Hematopoietic multipotent progenitor cell treated with erythropoietin and hydrocortisone succinate and interleukin-3 and kit ligand, for 4 days (in vitro differentiated cells): ENCODE measurements at regions not wholly inside any gene's neighbourhood (a gene's known extent, or its start where the extent isn't known, plus 50 kb on each side); places are given as distances from the start of the nearest gene placed in this dataset.
A peak's percentile ranks its signal among the peaks of the same experiment; 100 is the strongest.

Experiments used
- DNase-seq: peaks from one replicate; pipeline ENCODE4 v3.0.0-alpha.2; 2015

GRCh38 chr9:117945286-117945685 lies 241.1 kb downstream of the TLR4 start:
- DNase-seq = no peak

- DNase-seq = no peak
Observed at GRCh38 chr9:117951127-117951526, 246.9 kb downstream of the TLR4 start.

GRCh38 chr9:117952581-117952980 lies 248.4 kb downstream of the TLR4 start:
- no peak for DNase-seq

GRCh38 chr9:117957267-117957666 lies 253.1 kb downstream of the TLR4 start:
- peak; percentile 3 for DNase-seq

GRCh38 chr9:117958726-117959125 lies 254.5 kb downstream of the TLR4 start:
- no peak for DNase-seq

GRCh38 chr9:117963493-117964090 lies 259.4 kb downstream of the TLR4 start:
- no peak for DNase-seq

GRCh38 chr9:117970276-117971050 lies 266.3 kb downstream of the TLR4 start:
- no peak for DNase-seq

GRCh38 chr9:117974108-117974507 lies 269.9 kb downstream of the TLR4 start:
- no peak for DNase-seq

GRCh38 chr9:117979914-117980313 lies 275.7 kb downstream of the TLR4 start:
- no peak for DNase-seq

- no peak for DNase-seq
Observed at GRCh38 chr9:117987945-117988344, 283.7 kb downstream of the TLR4 start.

- no peak for DNase-seq
Observed at GRCh38 chr9:117992006-117992405, 287.8 kb downstream of the TLR4 start.

- DNase-seq = no peak
Observed at GRCh38 chr9:118000581-118000980, 296.4 kb downstream of the TLR4 start.

GRCh38 chr9:118003240-118003639 lies 299.0 kb downstream of the TLR4 start:
- no peak for DNase-seq

- no peak for DNase-seq
Observed at GRCh38 chr9:118008246-118008645, 304.0 kb downstream of the TLR4 start.

GRCh38 chr9:118009614-118010013 lies 305.4 kb downstream of the TLR4 start:
- no peak for DNase-seq

- no peak for DNase-seq
Observed at GRCh38 chr9:118017607-118018122, 313.5 kb downstream of the TLR4 start.

- no peak for DNase-seq
Observed at GRCh38 chr9:118023644-118024043, 319.4 kb downstream of the TLR4 start.

- no peak for DNase-seq
Observed at GRCh38 chr9:118028225-118028624, 324.0 kb downstream of the TLR4 start.

- no peak for DNase-seq
Observed at GRCh38 chr9:118029425-118029824, 325.2 kb downstream of the TLR4 start.

- DNase-seq = no peak
Observed at GRCh38 chr9:118034701-118035100, 330.5 kb downstream of the TLR4 start.

- DNase-seq = no peak
Observed at GRCh38 chr9:118038713-118039112, 334.5 kb downstream of the TLR4 start.

- no peak for DNase-seq
Observed at GRCh38 chr9:118058227-118058626, 354.0 kb downstream of the TLR4 start.

GRCh38 chr9:118059484-118060278 lies 355.5 kb downstream of the TLR4 start:
- peak; percentile 65 for DNase-seq

- DNase-seq = no peak
Observed at GRCh38 chr9:118083161-118083560, 379.0 kb downstream of the TLR4 start.
